EL (cell line): ENCODE measurements at regions not wholly inside any gene's neighbourhood (a gene's known extent, or its start where the extent isn't known, plus 50 kb on each side); places are given as distances from the start of the nearest gene placed in this dataset.
"Not testable (repeated sequence)": the region's sequence is repeated elsewhere in the genome, so short reads cannot be mapped to it uniquely, and the experiment has no call there.

Experiments
- DNase-seq: peaks from one replicate; pipeline ENCODE4 v3.0.0-alpha.2; 2016

DNA sequence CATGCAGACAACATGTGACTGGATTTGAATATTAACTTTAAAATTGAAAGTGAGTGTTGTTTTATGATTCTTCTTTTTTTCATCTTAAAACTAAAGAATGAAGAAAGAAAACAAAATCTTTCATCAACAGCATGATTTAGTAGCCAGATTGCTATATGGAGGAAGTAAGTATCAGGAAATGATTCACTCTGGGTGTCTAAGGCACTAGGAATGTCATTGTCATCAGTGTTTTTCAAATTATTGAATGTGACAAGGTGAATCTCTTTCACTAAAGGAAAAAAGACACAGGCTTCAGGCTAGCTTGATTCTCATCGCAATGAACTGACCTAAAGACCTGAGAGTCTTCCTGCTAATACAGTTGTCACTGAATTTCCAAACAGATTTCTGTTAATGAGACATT is 430.1 kb downstream of the FBXO15 start:
- DNase-seq, result peak; percentile 61

DNA sequence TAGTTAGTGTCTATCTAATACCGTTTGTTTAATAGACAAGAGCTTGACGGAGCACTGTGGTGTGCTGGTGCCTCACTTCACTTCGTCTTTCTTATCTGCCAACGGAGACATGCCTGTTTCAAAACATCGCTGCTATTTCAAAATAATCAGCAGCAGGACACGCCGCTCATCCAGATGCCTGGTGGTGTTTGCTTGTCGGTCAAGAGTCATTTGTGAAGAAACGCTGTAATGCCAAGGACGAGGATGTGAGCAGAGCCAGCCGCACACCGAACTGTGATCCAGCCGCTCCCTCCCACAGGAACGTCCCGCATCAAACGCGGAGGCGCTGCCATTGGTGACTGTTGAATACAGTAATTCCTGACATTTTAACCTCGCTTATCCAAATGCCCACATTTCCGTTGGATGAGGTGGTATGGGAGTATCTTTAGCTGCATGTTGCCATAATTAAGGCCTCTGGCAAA is 432.4 kb downstream of the FBXO15 start:
- DNase-seq, result no peak

DNA sequence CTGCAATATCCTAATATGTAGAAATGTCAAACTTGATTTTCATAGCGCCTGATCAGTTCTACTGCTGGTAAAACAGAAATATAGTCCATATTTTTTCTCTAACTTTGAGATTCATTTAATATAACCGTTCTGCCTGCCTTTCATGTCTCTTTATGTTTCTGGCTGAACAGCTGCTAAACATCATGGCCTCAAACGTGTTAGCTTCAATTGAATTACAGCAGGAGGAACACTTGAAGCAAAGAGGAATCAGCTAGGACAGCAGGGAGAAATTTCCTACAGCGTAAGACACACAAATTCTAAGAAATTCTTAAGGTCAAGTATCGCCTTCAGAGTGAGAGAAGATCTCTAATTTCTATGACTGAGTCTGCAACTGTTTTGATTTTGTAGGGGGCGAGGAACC is 433.2 kb downstream of the FBXO15 start:
- DNase-seq, result no peak

DNA sequence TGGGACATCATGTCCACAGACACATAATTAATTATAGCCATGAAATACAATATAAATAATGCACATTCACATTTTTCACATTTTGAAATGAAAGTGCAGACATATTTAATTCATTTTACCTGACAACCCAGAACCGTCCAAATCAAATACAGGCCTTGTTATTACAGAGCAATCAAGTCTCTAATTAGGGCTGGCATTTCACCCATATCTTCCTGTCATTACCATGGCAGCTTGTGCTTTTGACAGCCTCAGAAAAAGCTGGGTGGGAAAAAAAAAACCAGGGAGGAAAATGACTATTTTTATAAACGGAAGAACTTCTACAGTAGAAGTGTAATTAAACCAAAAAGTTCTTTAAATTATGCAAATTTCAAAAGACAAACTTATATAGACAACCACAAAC is 436.4 kb downstream of the FBXO15 start:
- DNase-seq, result no peak

DNA sequence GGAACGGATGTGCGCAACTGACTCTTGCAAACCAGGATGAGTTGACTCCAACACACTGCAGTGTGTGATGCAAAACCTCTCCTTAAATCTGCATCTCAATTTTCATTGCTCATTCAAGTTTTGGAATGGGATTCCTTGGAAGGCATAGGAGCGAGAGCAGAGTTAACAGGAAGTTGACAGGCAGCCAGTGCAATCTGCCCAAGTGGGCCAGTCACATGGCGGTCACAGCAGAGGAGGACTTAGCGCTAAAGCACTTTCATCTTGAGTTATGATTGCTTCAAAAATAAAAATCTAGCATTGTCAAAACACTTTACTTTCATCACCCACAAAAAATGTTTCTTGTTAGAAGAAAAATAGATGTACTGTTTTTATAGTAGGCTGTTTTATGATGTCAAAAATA is 439.0 kb downstream of the FBXO15 start:
- no peak for DNase-seq

DNA sequence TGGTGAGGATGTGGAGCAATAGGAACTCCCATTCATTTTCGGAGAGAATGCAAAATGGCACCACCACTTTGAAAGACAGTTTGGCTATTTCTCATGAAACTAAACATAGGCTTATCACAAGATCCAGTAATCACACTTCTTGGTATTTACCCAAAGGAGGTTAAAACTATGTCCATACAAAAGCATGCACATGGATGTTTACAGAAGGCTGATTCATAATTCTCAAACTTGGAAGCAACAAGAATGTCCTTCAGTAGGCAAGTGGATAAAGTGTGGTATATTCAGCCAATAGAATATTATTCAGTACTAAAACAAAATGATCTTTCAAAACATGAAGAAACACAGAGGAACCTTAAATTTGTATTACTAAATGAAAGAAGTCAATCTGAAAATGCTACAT is 440.6 kb downstream of the FBXO15 start:
- DNase-seq, result no peak

DNA sequence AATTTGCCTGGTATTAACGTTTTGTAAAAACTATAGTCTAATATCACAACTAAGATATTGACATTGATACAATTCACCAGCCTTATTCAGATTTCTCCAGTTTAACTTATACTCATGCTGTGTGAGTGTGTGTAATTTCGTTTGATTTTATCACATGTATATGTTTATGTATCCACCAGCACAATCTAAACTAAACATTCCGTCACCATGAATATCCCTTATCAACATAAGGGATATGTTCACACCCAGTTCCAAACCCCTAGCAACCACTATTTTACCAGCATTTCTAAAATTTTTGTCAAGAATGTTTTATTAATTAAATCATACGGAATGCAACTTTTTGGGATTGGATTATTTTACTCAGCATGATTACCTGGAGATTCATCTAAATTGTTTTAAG is 450.3 kb downstream of the FBXO15 start:
- DNase-seq, result no peak

DNA sequence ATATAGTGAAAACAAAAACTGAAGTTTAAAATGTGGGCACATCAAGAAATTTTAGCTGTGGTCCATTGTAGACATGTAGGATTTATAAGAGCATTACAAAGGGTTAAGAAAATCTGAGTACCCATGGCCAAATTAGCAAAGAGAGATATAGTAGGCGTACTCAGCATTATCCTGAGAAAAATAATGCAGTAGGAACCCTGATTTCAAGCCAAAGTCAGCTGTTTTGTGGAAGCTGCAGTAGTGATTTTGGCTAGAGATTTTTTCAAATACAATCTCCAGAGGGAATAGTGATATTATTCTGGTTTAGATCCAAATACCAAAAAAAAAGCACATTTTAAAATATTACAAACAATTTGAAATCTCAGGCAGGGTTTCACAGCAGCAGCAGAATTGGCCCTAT is 450.9 kb downstream of the FBXO15 start:
- no peak for DNase-seq

DNA sequence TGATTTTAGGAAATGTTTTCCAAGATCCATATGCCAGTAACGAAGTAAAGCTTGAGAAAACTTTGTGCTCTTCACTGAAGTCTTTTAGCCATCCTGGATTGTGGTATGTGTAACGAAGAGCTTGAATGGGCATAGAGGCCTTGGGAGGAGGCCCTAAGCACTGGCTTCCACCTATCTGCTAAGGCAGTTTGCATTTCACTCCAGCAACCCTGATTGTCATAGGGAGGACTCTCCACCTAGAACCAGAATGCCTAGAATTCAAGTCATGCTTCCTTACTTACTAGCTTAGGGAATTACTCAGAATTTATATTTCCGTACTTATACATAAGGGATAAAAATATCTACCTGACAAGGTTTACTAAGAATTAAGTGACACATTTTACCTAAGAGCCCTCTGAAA is 451.5 kb downstream of the FBXO15 start:
- DNase-seq, result no peak

DNA sequence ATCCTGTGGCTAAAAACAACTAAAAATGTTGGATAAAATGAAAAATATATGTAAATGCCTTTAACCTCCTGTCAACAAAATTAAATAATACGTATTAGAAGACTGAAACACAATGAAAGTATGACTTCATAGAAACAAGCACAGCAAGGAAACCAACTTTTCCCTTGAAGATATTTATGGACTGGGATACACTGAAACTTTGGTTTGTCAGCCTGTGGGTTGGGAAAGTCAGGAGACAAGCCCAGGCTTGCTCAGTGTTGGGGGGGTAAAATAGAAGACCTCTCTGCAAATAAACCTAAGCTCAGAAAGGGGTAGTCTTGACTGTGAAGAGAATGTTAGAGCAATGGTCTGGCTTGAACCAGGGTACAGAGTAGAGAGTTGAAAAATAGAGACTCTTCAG is 454.5 kb downstream of the FBXO15 start:
- no peak for DNase-seq

DNA sequence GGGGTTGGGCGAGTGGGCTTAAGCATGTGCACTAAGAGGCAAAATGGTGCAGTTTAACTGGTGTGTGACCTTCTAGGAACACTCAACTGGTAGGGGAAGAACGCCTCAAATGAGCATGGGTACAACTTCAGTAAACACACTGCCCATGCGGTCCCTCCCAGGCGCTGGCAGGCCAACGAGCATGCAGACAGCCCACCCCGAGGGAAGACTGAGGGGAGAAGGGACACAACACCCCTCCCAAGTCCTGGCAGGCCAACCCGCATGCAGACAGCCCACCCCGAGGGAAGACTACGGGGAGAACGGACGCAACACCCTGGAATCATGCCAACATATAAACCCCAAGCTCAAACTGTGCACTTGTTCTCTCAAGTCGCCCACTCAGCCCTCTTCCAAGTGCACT is 456.0 kb downstream of the FBXO15 start:
- DNase-seq, result no peak

DNA sequence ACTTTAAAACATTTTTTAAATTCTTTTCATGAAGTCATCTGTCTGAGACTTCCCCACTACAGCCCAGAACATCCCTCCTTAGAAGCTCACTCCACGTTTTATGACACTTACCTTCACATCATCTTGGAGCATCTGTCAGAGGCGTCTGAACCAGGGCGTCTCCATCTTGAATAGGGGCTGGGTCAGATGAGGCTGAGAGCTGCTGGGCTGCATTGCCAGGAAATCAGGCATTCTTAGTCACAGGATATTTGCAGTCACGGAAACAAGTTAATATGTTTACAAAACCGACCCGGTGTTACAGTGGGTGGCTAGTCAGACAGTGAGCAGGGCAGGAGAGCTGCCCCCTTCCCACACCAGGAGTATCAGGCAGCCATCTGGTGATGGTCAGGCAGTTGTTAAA is 456.5 kb downstream of the FBXO15 start:
- DNase-seq, result peak; percentile 74

DNA sequence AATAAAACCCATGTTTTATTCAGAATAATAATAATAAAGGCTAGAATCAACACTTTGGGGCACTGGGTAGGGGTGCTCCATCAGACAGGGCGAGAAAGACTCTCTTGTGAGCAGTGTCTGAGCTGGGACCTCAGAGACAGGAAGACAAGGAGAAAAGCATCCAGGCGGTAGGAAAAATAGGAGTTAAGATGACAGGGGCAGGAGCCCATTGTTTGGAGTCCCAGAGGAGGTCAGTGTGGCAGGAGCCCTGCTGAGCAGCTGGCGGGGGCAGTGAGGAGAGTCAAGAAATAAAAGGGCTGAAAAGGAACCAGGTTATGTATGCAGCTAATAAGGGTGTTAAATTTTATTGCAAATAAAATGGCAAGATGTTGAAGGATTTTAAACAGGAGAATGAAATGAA is 457.4 kb downstream of the FBXO15 start:
- no peak for DNase-seq

DNA sequence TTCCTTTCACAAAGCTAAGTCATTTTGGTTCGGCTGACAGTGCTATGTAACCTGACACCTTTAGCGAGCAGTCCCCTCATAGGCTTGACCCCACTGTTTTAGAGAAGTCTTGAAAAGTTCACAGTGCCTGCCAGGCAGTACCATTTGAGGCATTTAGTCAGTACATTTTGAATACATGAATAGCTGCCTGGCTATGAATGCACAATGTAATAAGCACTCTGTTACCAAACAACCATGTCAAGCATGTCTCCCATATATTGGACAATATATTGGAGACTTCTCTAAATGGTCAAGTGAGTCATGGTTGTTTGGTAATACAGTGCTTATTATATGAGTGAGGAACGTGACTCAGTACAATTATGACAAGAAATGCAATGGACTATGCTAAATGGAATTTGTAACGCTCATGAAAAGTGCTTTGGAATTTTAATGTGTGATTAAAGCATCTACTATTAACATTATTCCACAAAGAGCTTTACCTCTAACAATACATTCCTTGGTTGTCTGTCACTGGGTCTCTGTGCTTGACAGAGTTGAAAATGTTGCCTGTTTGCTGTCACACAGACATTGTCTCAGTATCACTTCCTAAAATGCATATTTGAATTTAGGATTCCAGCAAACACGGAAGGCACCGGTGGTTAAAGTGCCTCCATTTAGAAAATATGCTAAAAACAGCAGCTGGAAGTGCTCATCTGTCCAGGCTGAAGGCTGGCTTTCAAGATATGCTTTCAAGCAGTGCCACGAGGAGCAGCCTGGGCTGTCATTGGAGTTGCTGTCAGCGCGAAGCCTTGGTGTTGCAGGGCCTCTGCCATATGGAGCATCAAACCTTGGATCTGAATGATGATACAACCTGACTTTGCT is 458.6 kb downstream of the FBXO15 start:
- DNase-seq, result peak; percentile 91

DNA sequence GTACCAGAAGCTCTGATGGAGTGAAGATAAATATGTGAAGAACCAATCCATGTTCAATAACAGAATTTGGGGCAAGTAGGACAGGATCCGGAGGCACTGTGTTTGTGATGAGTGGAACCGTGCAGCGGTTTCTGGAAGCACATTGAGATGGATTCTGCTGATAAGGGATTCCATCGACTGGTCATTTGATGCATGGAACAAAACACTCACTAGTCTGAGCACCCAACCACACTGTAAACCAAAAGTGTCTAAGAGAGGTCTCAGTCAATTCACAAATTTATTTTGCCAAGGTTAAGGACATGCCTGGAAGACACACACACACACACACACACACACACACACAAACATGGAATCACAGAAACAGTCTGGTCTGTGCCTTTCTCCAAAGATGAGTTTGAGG is 459.5 kb downstream of the FBXO15 start:
- no peak for DNase-seq

DNA sequence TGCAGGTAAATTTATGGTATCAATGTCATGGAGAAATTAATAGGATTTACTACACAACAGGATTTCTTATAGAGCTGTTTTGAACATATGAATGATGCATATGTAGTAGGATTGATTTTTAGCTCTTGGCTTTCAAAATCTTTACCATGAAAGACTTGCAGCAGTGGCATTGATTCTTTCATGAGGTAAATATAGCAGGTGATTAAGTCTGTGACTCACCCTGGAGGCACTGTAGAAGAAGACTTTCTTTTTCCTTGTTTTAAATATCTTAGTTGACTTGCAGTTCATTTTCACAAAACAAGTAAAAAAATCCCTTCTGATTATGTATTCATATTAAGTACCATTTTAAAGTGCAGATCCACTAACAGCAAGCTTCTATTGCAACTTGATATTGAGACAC is 463.0 kb downstream of the FBXO15 start:
- peak; percentile 13 for DNase-seq

DNA sequence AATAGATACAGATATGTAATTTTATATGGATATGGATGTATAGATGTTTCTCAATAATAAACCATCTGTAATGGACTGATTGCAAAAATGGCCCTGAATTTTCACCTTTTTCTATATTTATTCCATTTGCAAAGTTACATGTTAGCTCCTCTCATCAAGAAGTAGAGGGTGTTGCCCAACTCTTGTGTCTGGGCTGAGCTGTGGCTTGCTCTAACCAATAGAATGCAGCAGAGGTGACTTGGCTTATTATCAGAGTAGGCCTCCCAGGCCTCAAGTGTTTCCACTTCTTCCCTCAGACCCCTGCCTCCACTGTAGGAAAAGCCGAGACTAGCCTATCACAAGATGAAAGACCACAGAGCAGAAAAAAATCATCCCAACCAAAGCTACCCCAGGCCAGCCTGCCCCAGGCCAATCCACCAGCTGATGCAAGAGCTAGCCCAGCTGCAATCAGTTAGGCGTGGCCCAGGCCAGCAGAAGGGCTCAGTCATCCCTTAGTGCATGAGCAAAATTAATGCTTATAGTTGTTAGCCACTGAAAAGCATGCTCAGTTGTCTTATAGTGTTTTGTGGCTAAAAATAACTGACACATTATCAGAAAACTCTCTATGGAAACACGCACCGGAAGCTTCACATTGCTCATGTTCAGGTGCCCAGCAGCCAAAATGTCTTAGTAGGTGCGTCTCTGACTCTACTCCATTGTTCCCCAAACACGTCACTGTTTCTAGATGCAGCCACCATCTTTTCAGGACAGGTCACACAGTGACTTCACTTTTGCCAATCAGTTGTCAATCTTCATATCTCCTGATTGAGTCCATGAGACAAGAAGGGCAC is 464.0 kb downstream of the FBXO15 start:
- DNase-seq, result peak; percentile 12

DNA sequence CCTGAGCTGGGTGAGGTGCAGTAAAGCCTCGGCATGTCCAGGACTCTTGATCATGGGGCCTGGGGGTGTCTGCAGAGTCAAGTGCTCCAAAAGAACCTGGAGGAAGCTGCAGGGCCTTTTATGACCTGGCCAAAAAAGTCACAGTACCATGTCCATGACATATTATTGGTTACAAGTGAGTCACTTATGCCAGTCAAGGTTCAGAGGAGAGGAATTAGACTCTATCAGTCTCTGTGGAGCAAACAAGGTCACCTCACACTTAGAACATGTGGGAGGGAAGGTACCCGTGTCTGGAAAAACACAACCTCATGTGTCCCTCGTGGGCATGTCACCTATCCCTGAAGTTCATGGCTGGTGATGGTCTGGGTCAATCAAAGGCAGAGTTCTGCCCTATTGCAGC is 465.7 kb downstream of the FBXO15 start:
- DNase-seq, result no peak

DNA sequence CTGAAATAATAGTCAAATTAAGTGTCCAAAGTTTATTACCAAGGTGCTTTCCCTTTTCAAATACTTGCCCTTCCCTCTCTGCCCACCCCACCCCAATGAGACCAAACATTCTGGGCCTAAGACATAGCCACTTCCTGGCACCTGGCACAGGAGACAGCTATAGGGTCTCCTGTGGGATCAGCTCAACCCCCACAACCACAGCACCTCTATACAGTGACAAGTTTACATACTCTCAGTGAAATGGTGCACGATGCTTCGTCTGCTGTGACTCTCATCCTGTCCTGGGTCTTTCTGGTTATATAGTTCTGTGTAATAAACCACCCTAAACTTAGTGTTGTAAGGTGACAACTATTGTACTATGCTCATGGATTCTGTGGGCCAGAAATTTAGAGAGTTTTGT is 466.2 kb downstream of the FBXO15 start:
- DNase-seq, result no peak

DNA sequence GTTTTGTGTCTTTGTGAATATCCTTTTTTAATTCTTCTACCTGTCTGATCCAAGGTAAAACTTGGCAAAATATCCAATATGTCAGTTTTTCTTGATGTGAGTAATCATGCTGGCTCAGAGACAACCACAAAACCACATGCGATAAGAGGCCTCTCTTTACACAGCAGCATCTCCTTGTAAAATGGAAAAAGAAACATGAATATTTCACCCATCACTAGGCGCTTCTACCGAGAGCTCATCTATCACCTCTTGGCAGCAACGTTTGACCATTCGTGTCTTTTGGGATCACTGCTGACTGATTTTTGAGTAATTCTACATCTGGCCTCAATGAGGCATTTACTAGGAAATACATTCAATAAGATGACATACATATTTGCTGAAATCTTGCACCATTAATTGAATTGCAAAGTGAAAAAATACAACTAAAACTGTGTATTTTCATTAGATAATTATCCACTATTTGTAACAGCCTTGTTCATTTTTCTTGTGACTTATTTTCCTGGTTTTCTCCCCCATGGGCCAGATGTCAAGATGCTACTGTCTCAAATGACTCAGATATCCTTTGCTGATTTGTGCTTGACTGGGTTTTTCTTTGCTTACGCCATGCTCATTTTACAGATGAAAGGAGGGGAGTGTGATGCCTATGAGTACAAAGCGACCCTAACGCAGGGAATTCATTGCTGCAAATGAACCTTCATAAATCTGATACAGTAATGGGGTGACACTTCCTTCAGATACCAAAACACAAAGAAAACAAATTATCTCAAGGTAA is 467.5 kb downstream of the FBXO15 start:
- DNase-seq, result no peak

DNA sequence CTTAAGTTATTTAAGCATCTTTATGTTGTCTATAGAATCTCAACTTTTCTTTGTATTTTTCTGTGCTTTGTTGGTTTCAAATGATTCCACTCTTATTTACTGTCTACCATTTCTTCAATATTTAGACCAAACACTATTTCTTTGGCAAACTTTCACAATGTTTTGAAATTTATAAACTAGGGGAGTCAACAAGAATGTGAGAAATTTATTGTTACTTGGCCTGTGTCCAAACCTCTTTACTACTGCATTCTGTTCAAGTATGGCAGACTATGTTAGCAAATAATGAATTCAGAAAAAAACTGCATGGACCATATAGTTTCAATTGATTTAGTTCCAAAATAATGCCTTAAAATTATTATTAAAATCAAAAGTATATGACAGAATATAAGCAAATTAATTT is 470.2 kb downstream of the FBXO15 start:
- DNase-seq, result peak; percentile 21

DNA sequence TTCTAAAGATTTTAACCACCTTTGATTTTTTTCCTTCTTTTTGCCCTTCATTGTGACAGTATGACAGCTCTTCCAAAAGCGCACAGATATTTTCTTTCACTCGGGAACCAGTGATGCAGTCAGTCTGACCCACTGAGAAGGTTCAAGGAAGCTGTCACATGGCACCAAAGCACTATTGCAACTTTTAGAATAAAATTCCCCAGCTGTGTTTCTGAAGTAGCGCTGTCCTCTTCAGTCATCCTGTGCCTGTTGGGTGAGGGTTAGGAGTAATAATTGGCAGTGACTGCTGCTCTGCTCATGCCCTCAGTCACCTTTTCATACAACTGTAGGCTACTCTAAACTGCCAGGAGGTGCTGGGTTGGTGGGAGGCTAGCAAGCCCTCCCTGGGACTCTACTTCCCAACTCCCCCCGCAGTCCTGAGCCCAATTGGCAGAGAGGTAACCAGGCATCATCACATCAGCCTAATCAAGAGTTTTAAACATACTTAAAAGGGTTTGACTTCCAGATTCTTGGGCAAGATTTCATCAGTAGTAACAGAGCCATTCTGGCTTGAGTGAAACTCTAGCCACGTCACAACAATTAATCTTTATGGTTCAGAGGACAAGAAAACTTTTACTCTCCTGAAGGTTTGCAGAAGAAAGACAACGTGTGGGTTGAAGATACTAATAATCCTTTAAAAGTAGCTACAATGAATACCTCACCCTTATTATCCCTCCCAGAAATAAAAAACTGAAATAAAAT is 473.3 kb downstream of the FBXO15 start:
- DNase-seq, result no peak

DNA sequence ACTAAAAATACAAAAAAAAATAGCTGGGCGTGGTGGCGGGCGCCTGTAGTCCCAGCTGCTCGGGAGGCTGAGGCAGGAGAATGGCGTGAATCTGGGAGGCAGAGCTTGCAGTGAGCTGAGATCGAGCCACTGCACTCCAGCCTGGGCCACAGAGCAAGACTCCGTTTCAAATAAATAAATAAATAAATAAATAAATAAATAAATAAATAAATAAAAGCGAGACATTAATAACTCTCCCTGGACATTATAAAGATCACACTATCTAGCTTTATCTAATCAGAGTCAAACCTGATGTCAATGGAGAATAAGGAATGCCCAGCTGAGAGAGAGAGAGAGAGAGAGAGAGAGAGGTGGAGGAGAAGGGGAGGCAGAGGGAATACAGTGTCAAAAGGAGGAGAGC is 476.2 kb downstream of the FBXO15 start:
- DNase-seq, result not testable (repeated sequence)
